Stimulated activated CD4-positive, alpha-beta T cell treated with anti-CD3 and anti-CD28 coated beads, Interleukin-2, amount 100 ng/mL, for 4 hours (primary cell): ENCODE measurements at regions not wholly inside any gene's neighbourhood (a gene's known extent, or its start where the extent isn't known, plus 50 kb on each side); places are given as distances from the start of the nearest gene placed in this dataset.
"Not testable (repeated sequence)": the region's sequence is repeated elsewhere in the genome, so short reads cannot be mapped to it uniquely, and the experiment has no call there.

Experiments
- DNase-seq: peaks from one replicate; pipeline ENCODE4 v3.0.0-alpha.2; 2020; ENCODE audit warnings: low read depth

DNA sequence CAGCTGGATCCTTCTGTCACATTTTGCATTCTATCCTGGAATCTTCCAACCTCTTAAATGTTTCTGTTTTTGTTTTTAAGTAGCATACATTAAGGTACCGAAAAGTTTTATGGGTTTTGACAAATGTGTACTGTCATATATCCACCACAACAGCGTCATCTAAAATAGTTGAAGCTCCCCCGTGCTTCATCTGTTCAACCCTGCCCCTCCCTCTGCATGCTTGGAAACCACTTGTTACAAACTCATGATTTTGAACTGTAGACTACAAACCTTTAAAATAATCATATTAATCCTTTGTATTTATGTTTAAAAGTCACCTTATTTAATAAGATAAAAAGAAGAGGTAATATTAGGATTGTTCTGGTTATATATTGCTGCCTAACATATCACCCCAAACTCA, 182.8 kb upstream of the SMIM30 start:
- no peak for DNase-seq

DNA sequence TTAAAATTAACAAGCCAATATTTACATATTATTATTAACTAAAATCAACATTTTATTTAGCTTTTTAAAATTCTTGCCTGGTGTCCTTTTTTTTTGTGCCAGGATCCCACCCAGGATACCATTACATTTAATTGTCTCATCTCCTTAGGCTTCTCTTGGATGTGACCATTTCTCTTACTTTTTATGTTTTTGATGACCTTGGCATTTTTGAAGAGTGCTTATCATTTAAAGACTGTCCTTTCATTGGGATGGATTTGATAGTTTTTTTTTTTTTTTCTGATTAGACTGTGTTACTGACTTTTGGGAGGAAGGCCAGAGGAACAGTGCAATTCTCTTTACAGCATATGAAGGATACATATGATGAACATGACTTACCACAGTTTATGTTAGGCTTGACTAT, 181.4 kb upstream of the SMIM30 start:
- no peak for DNase-seq

DNA sequence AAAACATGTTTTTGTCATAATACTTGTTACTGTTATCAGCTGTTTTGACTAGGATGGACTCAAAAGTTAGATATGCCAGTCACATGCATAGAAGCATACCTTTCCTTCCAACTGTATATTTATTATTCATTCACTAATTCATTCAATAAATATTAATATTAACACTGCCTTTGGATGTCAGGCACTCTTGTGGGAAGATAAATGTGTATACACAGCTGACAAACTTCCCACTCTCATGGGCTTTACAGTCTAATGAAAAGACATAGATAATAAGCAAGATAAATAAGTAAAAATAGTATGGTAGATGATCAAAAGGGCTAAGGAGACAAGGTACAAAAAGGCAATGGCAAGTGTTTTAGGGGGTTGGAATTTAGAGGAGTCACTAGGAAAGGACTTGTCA, 180.1 kb upstream of the SMIM30 start:
- no peak for DNase-seq

DNA sequence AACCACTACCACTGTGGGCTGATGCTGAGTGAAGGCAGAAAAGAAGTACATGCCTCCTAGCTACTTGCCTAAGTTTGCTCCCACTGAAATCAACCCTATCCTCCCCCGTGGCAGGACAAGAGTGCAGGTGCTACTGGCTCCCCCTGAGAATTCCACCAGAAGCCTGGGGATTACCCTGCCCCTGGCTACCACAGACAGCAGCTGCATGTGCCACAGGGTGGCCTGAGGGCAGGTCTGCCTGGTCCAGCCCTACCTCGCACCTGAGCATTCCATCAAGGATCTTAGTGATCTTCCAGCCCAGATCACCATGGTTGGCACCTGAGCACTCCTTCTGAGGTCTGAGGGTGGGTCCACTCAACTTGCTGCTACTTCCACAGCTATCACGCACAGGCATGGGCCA, 176.4 kb upstream of the SMIM30 start:
- no peak for DNase-seq

DNA sequence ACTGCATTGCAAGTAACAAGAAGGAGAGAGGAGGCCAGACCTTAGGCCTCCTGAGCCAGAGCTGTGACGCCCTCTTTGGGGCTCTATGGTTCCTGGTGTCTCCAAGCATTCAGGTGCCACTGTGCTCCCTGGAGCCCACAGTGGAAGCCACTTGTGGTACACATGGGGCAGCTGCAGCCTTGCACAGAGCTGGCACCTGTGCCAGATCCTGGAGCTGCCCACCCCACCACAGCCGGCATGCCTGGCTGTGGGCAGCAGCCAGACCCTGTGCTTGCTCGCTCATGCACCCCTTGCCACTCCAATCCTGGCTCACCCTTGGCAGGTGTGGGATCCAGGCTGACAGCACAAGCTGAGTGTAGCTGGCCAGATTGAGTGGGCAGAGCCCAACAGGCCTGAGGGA, 173.8 kb upstream of the SMIM30 start:
- no peak for DNase-seq

DNA sequence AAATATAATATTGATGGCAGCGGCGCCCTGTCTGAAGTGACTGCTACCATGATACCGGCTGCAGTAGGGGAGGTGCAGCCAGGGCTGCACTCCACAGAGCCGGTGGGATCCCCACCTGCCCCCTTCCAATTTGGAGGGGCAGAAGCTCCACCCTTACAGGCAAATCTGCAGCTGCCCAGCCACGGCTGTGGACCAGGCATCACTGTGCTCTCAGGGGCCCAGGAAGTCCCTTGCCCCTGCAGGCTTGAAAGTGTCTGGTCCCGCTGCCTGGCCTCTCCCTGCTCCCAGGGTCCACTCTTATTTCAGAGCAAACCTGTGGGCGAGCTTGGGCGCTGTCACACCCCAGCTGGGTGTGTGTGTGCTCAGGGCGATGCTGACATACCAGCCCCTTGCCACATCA, 172.7 kb upstream of the SMIM30 start:
- no peak for DNase-seq

DNA sequence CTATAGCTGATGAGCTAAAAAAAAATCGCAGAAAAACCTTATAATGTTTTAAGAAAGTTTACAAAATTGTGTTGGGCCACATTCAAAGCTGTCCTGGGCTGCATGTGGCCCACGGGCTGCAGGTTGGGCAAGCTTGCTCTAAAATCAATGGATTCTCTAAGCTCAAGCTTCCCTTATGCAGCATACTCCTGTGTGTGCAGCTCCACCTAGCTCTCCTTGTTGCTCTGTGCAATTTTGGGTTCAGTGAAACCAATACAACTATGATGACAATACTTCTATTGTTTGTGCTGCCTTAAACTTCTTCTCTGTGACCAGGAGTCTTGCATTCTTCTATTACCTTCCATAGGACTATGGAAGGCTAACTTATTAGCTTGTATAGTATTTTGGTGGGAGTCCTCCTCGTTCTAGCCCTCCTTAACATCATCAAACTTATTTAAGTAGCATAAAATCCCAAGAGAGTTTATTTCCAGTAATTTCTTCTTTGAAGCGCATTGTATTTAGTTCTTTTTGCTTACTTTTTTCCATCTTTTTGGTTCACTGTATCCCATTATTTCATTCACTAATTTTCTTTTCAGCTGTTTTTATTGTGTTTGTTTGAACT, 170.9 kb upstream of the SMIM30 start:
- DNase-seq = no peak

DNA sequence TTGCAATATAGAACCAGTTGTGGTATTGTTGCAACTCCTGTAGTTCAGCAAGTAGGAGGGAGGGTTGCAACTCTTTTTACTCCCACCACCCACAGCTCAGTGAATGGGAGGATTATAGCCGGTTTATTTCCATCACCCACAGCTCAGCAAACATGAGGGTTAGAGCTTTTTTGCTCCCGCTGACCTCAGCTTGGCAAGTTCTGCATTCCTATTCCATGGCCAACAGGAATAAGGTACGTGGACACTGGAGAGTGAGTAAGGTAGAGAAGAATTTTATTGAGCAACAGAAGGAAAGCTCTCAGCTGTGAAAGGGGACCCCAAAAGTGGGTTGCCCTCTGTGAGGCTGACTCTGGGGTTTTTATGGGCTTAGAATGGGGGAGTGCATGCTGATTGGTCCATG, 167.1 kb upstream of the SMIM30 start:
- no peak for DNase-seq

DNA sequence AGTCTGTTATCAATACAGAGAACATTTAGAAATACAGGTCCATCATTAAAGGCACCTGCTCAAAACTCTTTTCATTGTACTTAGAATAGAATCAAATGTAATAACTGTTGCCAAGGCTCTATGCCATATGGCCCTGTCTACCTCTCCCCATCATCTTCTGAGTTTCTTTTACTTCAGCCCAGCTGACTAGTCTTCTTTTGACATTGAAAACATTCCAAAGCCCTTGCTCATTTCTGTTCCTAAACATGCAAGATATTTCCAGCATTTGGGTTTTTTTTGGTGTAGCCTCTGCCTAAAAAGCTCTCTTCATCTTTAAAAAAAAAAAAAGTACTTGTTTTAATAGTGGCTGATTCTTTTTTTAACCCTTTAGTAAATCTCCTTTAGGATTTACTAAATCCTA, 165.5 kb upstream of the SMIM30 start:
- DNase-seq = no peak

DNA sequence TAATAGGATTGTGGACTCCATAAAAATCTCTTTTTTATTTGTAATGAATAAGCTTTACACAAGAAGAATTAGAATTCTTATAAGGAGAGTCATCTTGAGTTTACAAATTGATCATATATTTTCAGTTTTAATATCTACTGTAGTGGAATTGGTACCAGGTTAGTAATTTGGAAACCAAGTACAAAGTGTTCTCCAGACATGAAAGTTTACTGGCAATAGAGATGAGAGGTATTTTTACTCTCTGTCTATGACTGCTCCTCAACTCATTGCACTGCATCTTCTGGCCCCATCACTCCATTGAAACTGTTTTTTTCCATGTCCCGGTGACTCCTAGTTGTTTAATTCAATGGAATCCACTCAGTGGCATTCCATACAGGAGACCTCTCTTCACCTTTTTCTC, 164.5 kb upstream of the SMIM30 start:
- no peak for DNase-seq

DNA sequence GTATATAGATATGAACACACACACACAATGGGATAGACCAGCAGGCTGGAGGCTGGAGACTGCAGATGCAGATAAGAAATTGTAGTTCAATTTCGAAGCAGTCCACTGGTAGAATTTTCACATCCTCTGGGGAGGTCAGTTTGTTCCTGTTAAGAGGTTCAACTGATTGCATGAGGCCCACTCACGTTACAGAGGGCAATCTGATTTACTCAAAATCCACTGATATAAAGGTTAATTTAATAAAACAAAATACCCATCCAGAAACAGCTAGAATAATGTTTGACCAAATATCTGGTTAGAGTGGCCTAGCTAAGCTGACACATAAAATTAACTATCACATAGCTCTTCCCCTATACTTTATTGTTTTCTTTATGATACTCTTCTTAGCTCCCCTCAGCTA, 162.9 kb upstream of the SMIM30 start:
- DNase-seq = no peak

DNA sequence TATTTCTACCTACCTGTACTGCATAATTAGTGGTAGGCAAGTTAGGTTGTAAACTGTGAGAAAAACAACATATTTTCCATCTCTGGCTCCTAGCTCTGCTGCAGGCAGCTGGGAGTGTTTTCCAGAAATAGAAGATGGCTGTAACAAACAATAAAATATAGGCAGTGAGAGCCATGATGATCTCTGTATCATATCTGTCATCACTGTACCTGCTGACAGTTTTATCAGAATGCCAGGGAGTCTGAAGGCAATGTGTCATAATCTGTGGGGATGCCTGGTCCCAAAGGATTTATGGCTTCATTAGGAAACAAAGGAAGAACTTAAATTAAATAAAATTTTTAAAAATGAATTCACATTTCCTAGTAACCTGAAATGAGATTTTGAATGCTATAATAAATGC, 160.9 kb upstream of the SMIM30 start:
- DNase-seq = no peak

DNA sequence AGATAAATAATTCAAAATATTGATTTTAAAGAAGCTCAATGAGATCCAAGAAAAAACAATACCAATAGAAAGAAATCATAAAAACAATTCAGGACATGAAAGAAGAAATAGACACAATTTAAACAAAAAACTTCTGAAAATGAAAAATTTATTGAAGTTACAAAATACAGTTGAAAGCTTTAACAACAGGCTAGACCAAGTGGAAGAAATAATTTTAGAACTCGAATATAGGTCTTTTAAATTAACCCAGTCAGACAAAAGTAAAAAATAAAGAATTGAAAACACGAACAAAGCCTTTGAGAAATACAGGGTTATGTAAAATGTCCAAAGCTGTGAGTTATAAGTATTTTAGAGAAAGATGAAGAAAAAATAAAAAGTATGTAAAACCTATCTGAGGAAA, 152.4 kb upstream of the SMIM30 start:
- DNase-seq = no peak

DNA sequence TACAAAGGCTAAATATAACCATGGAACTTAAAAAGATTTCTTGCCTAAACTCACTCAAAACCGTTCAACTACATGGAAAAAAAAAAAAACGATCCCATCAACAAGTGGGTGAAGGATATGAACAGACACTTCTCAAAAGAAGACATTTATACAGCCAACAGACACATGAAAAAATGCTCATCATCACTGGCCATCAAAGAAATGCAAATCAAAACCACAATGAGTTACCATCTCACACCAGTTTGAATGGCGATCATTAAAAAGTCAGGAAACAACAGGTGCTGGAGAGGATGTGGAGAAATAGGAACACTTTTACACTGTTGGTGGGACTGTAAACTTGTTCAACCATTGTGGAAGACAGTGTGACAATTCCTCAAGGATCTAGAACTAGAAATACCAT, 151.2 kb upstream of the SMIM30 start:
- not testable (repeated sequence) for DNase-seq

DNA sequence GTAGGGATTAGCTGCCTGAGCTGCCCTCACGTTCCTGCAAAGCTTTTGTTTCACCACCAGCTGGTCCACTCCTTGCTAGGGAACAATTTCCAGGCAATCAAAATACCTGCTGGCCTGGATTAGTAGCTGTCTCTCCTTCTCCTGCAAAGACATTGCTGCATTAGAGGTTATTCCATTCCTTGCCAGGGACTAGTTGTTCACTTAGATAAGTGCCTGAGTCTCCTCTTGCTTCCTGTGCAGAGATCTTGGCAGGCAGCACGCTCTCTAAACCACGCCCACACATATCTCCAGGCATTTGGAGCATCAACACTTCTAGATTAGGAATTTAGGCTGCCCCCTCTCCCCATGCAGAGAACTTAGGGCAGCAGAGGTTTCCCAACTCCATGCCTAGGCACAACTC, 150.4 kb upstream of the SMIM30 start:
- DNase-seq = no peak

DNA sequence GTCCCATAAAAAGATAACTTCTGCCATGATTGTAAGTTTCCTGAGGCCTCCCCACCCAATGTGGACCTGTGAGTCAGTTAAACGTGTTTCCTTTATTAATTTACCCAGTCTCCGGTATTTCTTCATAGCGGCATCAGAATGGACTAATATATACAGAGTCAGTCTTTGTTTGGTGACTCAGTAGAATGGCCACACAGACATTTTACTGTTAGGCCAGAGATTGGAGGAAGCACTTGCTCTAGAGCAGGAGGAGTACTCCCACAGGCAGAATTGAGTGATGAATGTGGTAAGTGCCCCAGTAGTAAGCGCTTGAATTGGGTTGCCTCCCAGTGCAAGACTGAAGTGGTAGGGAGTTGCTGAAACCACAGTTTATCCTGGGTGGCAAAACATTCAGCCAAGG, 149.5 kb upstream of the SMIM30 start:
- DNase-seq = no peak

DNA sequence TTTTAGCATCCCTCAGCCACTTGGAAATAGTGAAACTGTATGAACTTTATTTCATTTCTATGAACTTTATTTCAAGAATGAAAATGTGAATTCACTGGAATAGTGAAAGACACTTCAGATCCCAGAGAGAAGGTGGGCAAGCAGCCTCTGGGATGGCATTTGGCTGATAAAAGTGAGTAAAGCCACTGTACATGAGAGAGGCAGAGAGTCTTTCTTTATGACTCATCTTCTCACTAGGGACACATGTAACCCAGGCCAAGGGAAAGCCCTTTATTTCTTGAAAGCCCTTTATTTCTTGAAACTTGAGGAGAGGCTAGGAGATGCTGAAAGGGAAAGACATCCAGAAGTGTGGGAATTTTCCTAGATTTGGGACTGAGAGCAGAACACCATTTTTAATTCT, 148.9 kb upstream of the SMIM30 start:
- no peak for DNase-seq

DNA sequence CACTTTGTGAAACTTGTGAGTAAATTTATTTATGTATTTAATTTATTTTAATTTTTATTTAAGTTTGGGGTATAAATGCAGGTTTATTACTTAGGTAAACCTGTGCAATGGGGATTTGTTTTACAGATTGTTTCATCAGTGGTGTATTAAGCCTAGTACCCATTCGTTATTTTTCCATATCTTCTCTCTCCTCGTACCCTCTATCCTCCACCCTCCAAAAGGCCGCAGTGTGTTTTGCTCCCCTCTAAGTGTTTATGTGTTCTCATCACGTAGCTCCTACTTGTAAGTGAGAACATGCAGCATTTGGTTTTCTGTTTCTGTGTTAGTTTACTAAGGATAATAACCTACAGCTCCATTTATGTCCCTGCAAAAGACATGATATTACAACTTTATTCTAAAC, 145.4 kb upstream of the SMIM30 start:
- no peak for DNase-seq

DNA sequence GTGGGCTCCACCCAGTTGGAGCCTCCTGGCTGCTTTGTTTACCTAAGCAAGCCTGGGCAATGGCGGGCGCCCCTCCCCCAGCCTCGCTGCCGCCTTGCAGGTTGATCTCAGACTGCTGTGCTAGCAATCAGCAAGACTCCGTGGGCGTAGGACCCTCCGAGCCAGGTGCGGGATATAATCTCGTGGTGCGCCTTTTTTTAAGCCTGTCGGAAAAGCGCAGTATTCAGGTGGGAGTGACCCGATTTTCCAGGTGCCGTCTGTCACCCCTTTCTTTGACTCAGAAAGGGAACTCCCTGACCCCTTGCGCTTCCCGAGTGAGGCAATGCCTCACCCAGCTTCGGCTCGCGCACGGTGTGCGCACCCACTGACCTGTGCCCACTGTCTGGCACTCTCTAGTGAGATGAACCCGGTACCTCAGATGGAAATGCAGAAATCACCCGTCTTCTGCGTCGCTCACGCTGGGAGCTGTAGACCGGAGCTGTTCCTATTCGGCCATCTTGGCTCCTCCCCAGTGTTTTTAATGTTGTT, 144.9 kb upstream of the SMIM30 start:
- DNase-seq = not testable (repeated sequence)

DNA sequence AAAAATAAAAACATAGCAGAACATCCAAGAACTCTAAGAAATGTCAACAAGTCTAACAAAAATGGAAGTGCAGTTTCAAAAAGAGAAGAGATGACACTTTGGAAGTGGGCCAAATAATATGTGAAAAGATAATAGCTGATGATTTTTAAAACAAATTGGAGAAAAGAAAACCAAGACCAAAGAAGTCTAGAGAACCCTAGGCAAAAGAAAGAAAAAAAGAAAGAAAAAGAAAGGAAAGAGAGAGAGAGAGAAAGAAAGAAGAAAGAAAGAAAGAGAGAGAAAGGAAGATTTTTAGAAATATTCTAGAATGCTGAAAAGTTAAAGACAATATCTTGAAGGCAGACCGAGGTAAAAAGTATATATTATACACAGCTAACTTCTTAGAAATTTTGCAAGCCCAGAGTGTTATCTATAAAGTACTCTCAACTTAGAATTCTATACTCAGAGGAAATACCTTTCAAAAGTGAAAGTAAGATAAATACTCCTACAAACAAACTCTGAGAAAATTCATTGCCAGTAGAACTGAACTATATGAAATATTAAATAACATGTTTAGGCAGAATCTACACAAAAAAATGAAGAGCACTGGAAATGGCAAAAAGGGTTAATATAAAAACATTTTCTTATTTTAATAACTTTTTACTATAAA, 138.7 kb upstream of the SMIM30 start:
- no peak for DNase-seq

DNA sequence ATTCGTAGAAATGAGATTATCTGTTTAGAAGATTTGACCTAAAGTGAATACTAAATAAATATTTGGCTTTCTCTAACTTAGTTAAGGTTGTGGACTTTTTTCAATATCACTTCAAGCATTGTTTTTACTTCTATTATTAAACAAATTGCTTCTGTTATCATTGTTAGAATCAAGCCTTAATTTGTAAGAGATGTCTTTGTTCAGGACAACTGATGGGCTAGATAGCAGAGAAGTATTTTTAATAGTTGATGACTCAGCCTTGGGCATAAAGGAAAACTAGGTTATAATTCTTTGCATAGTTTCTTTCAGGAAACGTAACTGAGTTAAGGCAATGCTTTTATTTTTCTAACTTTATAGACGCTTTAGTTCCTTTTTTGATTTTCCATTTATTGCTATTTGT, 128.8 kb upstream of the SMIM30 start:
- DNase-seq = no peak

DNA sequence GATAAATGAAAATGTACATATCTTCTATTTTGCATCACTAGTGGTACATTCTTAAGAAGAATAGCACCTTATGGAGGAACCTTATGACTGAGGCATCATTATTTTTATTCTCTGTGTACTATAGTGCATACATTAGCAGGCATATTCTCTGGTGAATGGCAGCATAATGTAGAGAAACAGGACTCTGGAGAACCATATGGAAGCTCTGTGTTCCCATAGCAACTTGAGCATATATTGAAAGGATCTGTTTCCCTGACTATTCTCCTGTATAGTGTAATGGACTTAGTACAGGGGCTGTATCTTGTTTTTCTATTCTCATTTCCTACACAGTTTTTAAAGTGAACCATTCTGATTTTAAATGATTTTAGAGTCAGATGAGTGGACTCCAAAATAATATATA, 128.4 kb upstream of the SMIM30 start:
- DNase-seq = no peak

DNA sequence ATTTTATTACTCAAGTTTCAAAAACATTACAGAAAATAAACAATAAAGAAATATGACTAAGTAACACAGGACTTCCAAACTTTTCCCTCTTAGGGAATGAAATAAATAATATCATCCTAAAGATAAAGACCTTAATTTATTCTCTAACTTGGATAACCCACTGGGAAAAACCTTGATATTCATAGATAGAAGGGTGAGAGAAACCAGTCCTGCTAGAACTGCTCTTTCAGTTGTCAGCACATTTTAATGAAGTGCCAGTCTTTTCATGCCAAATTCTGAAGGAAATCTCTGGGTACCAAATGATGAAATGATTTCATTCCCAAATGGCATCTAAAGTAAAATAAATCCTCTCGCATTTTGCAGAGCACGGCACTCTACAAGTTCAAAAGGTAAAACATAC, 114.5 kb upstream of the SMIM30 start:
- DNase-seq = no peak

DNA sequence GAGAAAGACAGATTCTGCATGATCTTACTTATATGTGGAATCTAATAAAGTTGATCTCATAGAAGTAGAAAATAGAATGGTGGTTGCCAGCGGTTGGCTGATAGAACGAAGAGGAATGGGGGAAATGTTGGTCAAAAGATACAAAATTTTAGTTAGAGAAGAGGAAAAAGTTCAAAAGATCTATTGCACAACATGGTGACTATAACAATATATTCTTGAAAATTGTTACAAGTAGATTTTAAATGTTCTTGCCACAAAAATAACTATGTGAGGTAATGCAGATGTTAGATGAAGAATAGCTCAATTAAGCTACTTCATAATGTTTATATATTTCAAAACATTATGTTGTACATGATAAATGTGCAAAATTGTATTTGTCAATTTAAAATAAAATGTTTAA, 112.3 kb upstream of the SMIM30 start:
- no peak for DNase-seq
